ENCODE measurements at regions not wholly inside any gene's neighbourhood (a gene's known extent, or its start where the extent isn't known, plus 50 kb on each side); places are given as distances from the start of the nearest gene placed in this dataset.
"Not testable (repeated sequence)": the region's sequence is repeated elsewhere in the genome, so short reads cannot be mapped to it uniquely, and the experiment has no call there.

DNA sequence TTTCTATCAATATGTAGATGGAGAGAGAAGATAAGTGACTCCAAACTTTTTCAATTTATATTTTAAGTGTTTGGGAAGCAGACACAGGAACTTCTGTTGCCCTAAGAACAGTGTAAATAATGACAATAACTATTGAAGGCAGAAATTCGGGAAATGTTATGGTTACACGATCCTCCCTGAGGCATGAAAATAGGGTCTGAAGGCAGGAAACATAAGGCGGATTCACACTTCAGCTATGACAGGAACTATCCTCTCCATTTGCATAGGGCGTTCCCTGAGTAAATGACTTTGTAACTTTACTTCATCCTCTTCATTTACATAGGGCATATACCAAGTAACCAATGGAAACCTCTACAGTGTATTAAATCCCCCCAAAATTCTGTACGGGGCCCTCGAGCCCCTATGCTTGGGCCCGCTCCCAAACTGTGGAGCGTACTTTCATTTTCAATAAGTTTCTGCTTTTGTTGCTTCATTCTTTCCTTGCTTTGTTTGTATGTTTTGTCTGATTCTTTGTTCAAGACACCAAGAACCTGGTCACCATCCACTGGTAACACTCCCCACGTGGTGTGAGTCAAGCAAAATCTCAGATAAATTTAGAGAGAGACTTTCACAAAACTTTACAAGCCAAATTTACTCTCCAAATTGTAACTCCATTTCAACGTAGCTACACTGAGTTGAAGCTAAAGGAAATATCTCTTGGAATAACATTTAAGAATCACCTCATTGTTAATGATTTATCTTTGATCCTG lies 2504.3 kb downstream of the ARAP2 start:
- Histone ChIP-seq H3K27ac (no peak overlapping the region), H3K9me3 (replicated peaks in 1 of 3) (no peaks in the 10 kb centered on the region), H3K4me3 (no peak overlapping the region), H3K36me3 (replicated peaks in 1 of 2) (no peaks in the 10 kb centered on the region), H3K27me3 (no peaks in the 10 kb centered on the region), H3K4me1 (replicated peaks in 1 of 2) (no peaks in the 10 kb centered on the region)
- 75 to 79% (median 76%) methylated on average over 10 of the region's 10 CpGs for WGBS, 4 donors
- no peak for DNase-seq
- TF ChIP-seq, protein P1, sequence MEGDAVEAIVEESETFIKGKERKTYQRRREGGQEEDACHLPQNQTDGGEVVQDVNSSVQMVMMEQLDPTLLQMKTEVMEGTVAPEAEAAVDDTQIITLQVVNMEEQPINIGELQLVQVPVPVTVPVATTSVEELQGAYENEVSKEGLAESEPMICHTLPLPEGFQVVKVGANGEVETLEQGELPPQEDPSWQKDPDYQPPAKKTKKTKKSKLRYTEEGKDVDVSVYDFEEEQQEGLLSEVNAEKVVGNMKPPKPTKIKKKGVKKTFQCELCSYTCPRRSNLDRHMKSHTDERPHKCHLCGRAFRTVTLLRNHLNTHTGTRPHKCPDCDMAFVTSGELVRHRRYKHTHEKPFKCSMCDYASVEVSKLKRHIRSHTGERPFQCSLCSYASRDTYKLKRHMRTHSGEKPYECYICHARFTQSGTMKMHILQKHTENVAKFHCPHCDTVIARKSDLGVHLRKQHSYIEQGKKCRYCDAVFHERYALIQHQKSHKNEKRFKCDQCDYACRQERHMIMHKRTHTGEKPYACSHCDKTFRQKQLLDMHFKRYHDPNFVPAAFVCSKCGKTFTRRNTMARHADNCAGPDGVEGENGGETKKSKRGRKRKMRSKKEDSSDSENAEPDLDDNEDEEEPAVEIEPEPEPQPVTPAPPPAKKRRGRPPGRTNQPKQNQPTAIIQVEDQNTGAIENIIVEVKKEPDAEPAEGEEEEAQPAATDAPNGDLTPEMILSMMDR (IDR thresholded peaks at IDR 0.05): no peak
- no peak for TF ChIP-seq POLR2A (IDR thresholded peaks at IDR 0.05)
- intact Hi-C loops (cut with DNase I): no loop called here

DNA sequence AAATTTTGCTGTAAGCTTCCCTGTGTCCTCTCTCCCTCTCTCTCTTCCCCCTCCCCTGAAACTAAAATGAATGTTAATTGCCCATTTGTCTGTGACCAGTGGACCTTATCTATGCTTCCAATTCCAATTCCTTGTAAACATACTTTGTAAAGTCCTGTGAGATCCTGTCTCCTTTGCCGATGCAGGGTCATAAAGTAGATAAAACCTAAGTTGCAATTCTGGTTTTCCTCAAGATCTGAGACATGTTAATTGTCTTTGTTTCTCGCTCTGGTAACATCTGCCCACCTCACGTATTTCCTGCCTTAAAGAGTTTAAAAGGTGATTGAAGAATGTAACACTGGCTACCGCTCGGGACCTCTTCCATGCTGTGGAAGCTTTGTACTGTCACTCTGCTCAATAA lies 2503.4 kb downstream of the ARAP2 start:
- DNase-seq; H3K4me3 ChIP-seq; intact Hi-C loops (cut with DNase I); H3K27me3 ChIP-seq; H3K4me1 ChIP-seq (replicated peaks in 1 of 2); H3K36me3 ChIP-seq (replicated peaks in 1 of 2); H3K27ac ChIP-seq; H3K9me3 ChIP-seq (replicated peaks in 1 of 3): not testable (repeated sequence)
- WGBS, 4 donors: 46 to 53% (median 51%) methylated on average over 5 of the region's 5 CpGs

DNA sequence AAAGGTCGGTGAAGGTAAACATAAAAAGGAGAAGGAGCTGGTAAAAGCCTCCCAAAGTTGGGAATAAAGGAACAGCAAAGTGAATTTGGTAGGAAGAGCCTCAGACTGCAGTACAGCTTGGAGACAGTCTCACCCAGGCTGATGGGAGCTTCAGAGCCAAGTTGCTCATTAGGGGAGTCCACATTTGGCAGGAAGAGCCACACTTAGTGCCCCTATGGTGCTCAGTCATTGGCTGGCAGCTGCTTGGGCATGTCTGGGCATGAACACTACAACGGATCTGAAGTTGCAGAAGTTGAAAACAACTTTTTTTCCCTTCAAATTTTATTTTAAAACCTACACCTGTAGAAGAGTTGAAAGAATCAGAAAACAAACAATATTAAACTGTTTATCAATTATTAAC lies 2497.3 kb downstream of the ARAP2 start:
- Histone ChIP-seq H3K27ac (no peak overlapping the region), H3K4me1 (replicated peaks in 1 of 2) (no peaks in the 10 kb centered on the region), H3K9me3 (replicated peaks in 1 of 3) (no peaks in the 10 kb centered on the region), H3K4me3 (no peak overlapping the region), H3K27me3 (no peaks in the 10 kb centered on the region), H3K36me3 (replicated peaks in 1 of 2) (no peaks in the 10 kb centered on the region)
- intact Hi-C loops (cut with DNase I): no loop called here
- WGBS, 4 donors: 56 to 78% (median 66%) methylated on average over 2 of the region's 2 CpGs
- TF ChIP-seq, protein P1 (IDR thresholded peaks at IDR 0.05): no peak
- no peak for TF ChIP-seq POLR2A (IDR thresholded peaks at IDR 0.05)
- no peak for DNase-seq

DNA sequence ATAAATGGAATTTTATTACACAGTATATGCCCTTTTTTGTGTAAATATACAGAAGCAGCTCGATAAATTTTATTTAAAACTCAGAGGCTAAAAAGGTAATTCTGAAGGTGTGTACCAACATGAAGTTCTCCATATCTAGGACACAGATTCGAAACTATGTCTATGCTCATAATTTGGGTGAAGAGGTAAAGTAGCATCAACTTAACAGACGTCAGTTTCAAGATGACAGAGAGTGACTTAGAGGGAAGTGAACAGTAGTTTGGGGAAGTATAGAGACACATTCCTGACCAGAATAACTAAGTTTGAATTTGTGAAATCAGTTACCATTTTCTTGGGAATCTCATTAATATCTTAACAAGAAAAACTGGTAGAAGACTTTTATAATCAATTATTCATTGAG lies 2493.3 kb downstream of the ARAP2 start:
- Histone ChIP-seq H3K27ac (no peak overlapping the region), H3K27me3 (no peaks in the 10 kb centered on the region), H3K36me3 (replicated peaks in 1 of 2) (no peaks in the 10 kb centered on the region), H3K9me3 (replicated peaks in 1 of 3) (no peaks in the 10 kb centered on the region), H3K4me1 (replicated peaks in 1 of 2) (no peaks in the 10 kb centered on the region), H3K4me3 (no peak overlapping the region)
- no peak for DNase-seq
- WGBS, 4 donors: 68 to 83% (median 72%) methylated on average over 3 of the region's 3 CpGs
- intact Hi-C loops (cut with DNase I): no loop called here
- TF ChIP-seq, protein P1 (IDR thresholded peaks at IDR 0.05): no peak
- no peak for TF ChIP-seq POLR2A (IDR thresholded peaks at IDR 0.05)

DNA sequence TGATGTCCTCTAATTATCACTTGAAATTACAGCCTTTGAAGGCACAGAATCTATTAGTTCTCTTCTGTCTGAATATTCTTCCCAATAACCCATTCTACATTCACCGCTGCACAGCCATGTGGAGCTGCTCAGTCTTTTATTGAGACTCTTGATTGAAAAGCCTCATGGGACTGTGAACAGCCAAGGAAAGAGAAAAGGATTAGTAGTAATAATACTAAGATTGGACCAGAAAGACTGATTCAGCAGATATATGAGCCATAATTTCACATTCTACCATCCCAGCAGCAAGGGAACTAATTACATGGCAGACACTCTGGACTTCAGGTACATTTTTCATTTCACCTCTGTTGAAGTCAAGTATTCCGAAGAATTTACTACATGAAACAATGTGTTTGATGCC lies 2471.7 kb downstream of the ARAP2 start:
- TF ChIP-seq POLR2A (IDR thresholded peaks at IDR 0.05): no peak
- TF ChIP-seq, protein P1 (IDR thresholded peaks at IDR 0.05): no peak
- DNase-seq: no peak
- Histone ChIP-seq H3K27me3 (peaks cover 4% of the 10 kb centered on the region), H3K4me3 (no peak overlapping the region), H3K36me3 (replicated peaks in 1 of 2) (no peaks in the 10 kb centered on the region), H3K9me3 (replicated peaks in 1 of 3) (no peaks in the 10 kb centered on the region), H3K4me1 (replicated peaks in 1 of 2) (no peaks in the 10 kb centered on the region), H3K27ac (no peak overlapping the region)
- intact Hi-C loops (cut with DNase I): no loop called here
- WGBS, 4 donors: 65 to 81% (median 75%) methylated on average over 2 of the region's 2 CpGs

Data from adrenal gland (tissue), 9 donors.